Heart left ventricle (tissue), 16 donors: ENCODE measurements at regions not wholly inside any gene's neighbourhood (a gene's known extent, or its start where the extent isn't known, plus 50 kb on each side); places are given as distances from the start of the nearest gene placed in this dataset.

Experiments
- ATAC-seq, 4 donors: fragments of 200-7000 bp; cut with Tn5 transposase; one replicate each; pipeline ENCODE4 v1.9.1; 2020 to 2022; ENCODE audit warnings: moderate library complexity in 4 of 4, mild to moderate bottlenecking in 3 of 4, moderate number of reproducible peaks in 1 of 4
- DNase-seq, 5 donors: peaks; one replicate each; pipeline ENCODE4 v3.0.0-alpha.2; 2020
- H3K27ac ChIP-seq, 12 donors: fragments of 200-600 bp; sonication (generic) in 4 of 12; one replicate each; pipeline versions ENCODE4 v1.5.0 to v1.8.0; 2016 to 2022; ENCODE audit warnings: mild to moderate bottlenecking in 2 of 12
- H3K27me3 ChIP-seq, 9 donors: fragments of 200-600 bp; sonication (generic) in 2 of 9; one replicate each; pipeline versions ENCODE4 v1.5.1 to v1.8.0; 2016 to 2022; ENCODE audit warnings: mild to moderate bottlenecking in 3 of 9
- H3K36me3 ChIP-seq, 9 donors: fragments of 200-600 bp; sonication (generic) in 2 of 9; one replicate each; pipeline versions ENCODE4 v1.5.0 to v1.8.0; 2018 to 2022; ENCODE audit warnings: mild to moderate bottlenecking in 2 of 9
- H3K4me1 ChIP-seq, 12 donors: fragments of 200-600 bp; sonication (generic) in 4 of 12; one replicate each; pipeline versions ENCODE4 v1.5.0 to v1.8.0; 2016 to 2022; ENCODE audit warnings: mild to moderate bottlenecking in 3 of 12
- H3K4me3 ChIP-seq, 12 donors: fragments of 200-600 bp; sonication (generic) in 4 of 12; one replicate each; pipeline versions ENCODE4 v1.5.0 to v1.8.0; 2017 to 2022; ENCODE audit warnings: mild to moderate bottlenecking in 9 of 12, moderate library complexity in 4 of 12
- H3K9me3 ChIP-seq, 12 donors: fragments of 200-600 bp; sonication (generic) in 4 of 12; one replicate each; pipeline versions ENCODE4 v1.5.0 to v1.8.0; 2016 to 2022; ENCODE audit warnings: mild to moderate bottlenecking in 1 of 12
- POLR2A ChIP-seq, 2 donors: fragments of 450-650 bp; IDR thresholded peaks; one replicate each; pipeline ENCODE4 v1.6.1; 2017; ENCODE audit warnings: antibody characterized with exemption in 2 of 2, mild to moderate bottlenecking in 2 of 2, moderate library complexity in 2 of 2
- WGBS, 4 donors: extraction: QIAGEN DNeasy Blood & Tissue Kit in 2 of 4; methylation state at CpG; one replicate each; pipeline versions ENCODE4 v1.1.5 to v1.1.7; 2013 to 2018; 5-methylcytosine and 5-hydroxymethylcytosine counted together
- intact Hi-C, 10 donors: fragments of 100-400 bp; cut with DNase I; formaldehyde crosslinking; loops; one replicate each; pipeline versions ENCODE4 v1.11.1 to v1.14.2; 2022
- TF ChIP-seq, protein P1 (sequence below), 12 donors: fragments of 200-600 bp; sonication (generic) in 4 of 12; IDR thresholded peaks; one replicate each; pipeline versions ENCODE4 v1.5.0 to v1.8.0; 2018 to 2022; ENCODE audit warnings: antibody characterized with exemption in 12 of 12, mild to moderate bottlenecking in 5 of 12
- donor health status: ischemic (EF 13 %, LVEDD 7.1; RV severe dilation, severe dysfunction).
- donor health status: healthy with polysubstance abuse.
- donor health status: DM: no; HTN: yes; CAD: no.
- donor health status: DM: no; HTN: no; CAD: no.
- donor health status: ischemic (EF 25% LVEDD 6.9; RV normal size, moderate dysfunction).
- donor health status: ischemic (EF 25% LVEDD 5.7; RV mildly dilated, moderate dysfunction).
- donor health status: healthy.
- donor health status: DM: yes; HTN: yes; CAD: no.
- donor health status: ischemic (EF 35%, LVEDD 5.7; RV mildly dilated, moderate dysfunction).
- donor health status: nonischemic (EF 11% LVEDD 7.7; RV severe dilation, severe dysfunction).
- donor health status: DM: yes; HTN: yes; CAD: no.
- donor health status: PGD.
- donor health status: ischemic (EF 29% LVEDD 5.4; RV normal size, mild dysfunction).
- donor health status: nonischemic (EF 23%, LVEDD 6.1; RV moderate dilation, normal function).

DNA sequence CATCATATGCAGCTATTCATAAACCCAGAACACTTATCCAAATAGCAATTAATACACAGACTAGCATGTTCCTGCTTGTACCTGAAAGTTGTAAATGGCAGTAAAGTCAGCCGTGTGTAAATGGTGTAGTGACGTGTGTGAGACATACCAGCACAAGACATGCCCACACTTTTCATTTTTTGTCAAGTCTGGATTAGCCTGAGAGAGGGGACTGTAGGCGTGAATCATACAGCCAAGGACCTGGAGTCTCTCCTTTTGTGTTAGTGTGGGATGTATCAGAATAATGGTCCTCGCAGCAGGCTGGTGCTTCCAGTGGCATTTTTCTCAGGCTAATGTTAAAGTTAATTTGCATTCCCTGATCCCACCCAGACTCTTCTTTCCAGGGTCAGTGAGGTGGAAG lies 116.8 kb upstream of the BMAL1 start:
- DNase-seq: no peak
- Histone ChIP-seq H3K27me3 (peaks cover 0 to 10% (median 0%) of the 10 kb centered on the region in 9 donors), H3K27ac (no peak overlapping the region), H3K4me3 (no peak overlapping the region), H3K9me3 (peaks cover 0 to 8% (median under 1%) of the 10 kb centered on the region in 12 donors), H3K36me3 (no peaks in the 10 kb centered on the region), H3K4me1 (no peaks in the 10 kb centered on the region)
- ATAC-seq: no peak
- WGBS, 4 donors: 57 to 71% (median 61%) methylated on average over 4 of the region's 4 CpGs
- TF ChIP-seq, protein P1, sequence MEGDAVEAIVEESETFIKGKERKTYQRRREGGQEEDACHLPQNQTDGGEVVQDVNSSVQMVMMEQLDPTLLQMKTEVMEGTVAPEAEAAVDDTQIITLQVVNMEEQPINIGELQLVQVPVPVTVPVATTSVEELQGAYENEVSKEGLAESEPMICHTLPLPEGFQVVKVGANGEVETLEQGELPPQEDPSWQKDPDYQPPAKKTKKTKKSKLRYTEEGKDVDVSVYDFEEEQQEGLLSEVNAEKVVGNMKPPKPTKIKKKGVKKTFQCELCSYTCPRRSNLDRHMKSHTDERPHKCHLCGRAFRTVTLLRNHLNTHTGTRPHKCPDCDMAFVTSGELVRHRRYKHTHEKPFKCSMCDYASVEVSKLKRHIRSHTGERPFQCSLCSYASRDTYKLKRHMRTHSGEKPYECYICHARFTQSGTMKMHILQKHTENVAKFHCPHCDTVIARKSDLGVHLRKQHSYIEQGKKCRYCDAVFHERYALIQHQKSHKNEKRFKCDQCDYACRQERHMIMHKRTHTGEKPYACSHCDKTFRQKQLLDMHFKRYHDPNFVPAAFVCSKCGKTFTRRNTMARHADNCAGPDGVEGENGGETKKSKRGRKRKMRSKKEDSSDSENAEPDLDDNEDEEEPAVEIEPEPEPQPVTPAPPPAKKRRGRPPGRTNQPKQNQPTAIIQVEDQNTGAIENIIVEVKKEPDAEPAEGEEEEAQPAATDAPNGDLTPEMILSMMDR (IDR thresholded peaks at IDR 0.05): no peak
- no peak for TF ChIP-seq POLR2A (IDR thresholded peaks at IDR 0.05)
- intact Hi-C loops: no loop called here

DNA sequence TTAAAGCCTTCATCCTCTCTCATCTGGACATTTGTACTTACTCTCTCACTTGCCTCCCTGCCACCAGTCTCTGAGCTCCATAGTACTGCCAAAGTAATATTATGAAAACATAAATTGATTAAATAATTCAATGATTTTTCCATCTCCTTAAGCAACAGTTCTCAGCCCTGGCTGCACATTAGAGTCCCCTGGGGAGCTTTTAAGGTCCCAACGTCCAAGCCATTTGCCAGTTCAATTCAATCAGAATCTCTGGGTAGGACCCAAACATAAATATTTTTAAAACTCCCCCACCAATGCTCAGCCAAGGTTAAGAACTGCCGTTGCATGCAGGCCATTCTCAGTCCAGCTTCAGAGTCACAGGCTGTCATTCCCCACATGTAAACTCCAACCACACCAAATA lies 114.4 kb upstream of the BMAL1 start:
- no peak for DNase-seq
- ATAC-seq: no peak
- Histone ChIP-seq H3K4me3 (no peak overlapping the region), H3K27me3 (peaks cover 0 to 10% (median 0%) of the 10 kb centered on the region in 9 donors), H3K9me3 (no peaks in the 10 kb centered on the region), H3K27ac (no peak overlapping the region), H3K4me1 (no peaks in the 10 kb centered on the region), H3K36me3 (no peaks in the 10 kb centered on the region)
- WGBS, 4 donors: 50 to 58% (median 53%) methylated on average over 2 of the region's 2 CpGs
- intact Hi-C loops: no loop called here
- TF ChIP-seq, protein P1 (IDR thresholded peaks at IDR 0.05): no peak

DNA sequence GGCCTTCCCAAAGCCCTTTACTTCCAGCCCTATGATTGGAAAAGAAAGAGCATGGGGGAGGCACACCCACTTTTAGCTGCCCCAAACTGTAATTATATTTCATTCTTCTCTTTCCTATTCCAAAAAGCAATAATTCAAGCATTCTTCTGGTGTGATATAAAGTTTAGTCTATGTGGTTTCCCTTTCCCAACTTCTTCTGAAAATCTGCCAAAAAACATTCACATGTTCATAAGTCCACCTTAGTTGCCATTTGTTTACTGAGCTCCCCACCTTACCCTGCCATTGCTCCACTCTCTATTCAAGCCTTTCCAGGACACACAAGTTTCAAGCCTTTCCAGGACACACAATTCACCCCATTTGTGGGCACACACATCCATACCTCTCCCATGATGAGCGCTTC lies 111.6 kb upstream of the BMAL1 start:
- Histone ChIP-seq H3K9me3 (no peaks in the 10 kb centered on the region), H3K4me1 (no peaks in the 10 kb centered on the region), H3K36me3 (no peaks in the 10 kb centered on the region), H3K27me3 (no peaks in the 10 kb centered on the region), H3K4me3 (no peak overlapping the region), H3K27ac (no peak overlapping the region)
- WGBS, 4 donors: 58 to 100% (median 93%) methylated on average over 1 of the region's 1 CpG
- ATAC-seq: no peak
- DNase-seq: no peak
- TF ChIP-seq POLR2A (IDR thresholded peaks at IDR 0.05): no peak
- TF ChIP-seq, protein P1 (IDR thresholded peaks at IDR 0.05): no peak
- intact Hi-C loops: no loop called here

DNA sequence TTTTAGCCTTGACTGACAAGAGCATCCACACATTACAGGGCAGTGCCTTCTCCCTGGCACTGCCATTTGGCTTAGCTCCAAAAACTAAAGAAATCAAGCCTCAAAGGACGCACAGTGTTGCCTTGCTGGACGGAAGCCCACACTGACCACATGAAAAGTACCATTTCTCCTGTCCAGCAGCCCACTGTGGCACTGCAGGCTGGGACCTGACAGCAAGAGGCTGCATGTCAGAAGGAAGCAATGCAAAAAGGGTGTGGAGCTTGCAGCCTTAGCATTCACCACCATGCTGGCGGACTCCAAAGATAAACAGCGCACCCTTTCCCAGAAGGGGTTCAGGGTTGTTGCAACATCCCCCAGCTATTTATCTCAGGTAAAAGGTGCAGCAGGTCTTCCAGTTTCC lies 109.3 kb upstream of the BMAL1 start:
- no peak for TF ChIP-seq POLR2A (IDR thresholded peaks at IDR 0.05)
- TF ChIP-seq, protein P1 (IDR thresholded peaks at IDR 0.05): no peak
- no peaks in the 10 kb centered on the region for H3K9me3 ChIP-seq
- no peak overlapping the region for H3K4me3 ChIP-seq
- intact Hi-C loops: no loop called here
- H3K4me1 ChIP-seq: no peaks in the 10 kb centered on the region
- H3K27me3 ChIP-seq: no peaks in the 10 kb centered on the region
- WGBS, 4 donors: 67 to 83% (median 70%) methylated on average over 4 of the region's 4 CpGs
- no peak overlapping the region for H3K27ac ChIP-seq
- no peaks in the 10 kb centered on the region for H3K36me3 ChIP-seq
- no peak for DNase-seq
- no peak for ATAC-seq
